NT2/D1 (cell line): ENCODE measurements at regions not wholly inside any gene's neighbourhood (a gene's known extent, or its start where the extent isn't known, plus 50 kb on each side); places are given as distances from the start of the nearest gene placed in this dataset.

Experiments used
- SUZ12 ChIP-seq: IDR thresholded peaks from 2 replicates; pipeline ENCODE4 v1.6.1; 2011; ENCODE audit not compliant: insufficient read length, insufficient read depth; ENCODE audit errors: extremely low read depth
- YY1 ChIP-seq: IDR thresholded peaks from 2 replicates; pipeline ENCODE4 v1.6.1; 2011; ENCODE audit not compliant: insufficient read length, insufficient read depth
- ZNF274 ChIP-seq: IDR thresholded peaks from 2 replicates; pipeline ENCODE4 v1.6.1; 2011; ENCODE audit warnings: mild to moderate bottlenecking, low read depth, low read length

DNA sequence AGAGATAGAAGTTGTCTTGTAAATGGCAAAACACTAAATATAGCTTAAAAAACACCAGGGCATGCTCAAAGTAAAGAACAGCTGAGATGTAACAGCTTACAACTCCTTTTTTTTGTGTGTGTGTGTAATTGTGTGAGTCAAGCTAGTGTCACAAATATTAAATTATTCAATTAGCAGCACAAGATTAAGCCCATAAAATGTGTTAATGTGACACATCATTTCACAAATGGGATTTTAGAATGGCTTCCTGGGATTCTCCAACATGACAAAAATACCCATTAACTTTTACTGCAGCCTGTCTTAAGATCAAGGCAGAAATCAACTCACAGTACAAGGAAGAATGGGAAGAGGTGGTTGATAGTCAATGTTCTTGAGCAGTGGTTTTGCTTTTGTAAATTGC, 251.4 kb downstream of the KIF20B start:
- TF ChIP-seq ZNF274: no peak
- no peak for TF ChIP-seq YY1
- no peak for TF ChIP-seq SUZ12
